ENCODE measurements at regions not wholly inside any gene's neighbourhood (a gene's known extent, or its start where the extent isn't known, plus 50 kb on each side); places are given as distances from the start of the nearest gene placed in this dataset.

DNA sequence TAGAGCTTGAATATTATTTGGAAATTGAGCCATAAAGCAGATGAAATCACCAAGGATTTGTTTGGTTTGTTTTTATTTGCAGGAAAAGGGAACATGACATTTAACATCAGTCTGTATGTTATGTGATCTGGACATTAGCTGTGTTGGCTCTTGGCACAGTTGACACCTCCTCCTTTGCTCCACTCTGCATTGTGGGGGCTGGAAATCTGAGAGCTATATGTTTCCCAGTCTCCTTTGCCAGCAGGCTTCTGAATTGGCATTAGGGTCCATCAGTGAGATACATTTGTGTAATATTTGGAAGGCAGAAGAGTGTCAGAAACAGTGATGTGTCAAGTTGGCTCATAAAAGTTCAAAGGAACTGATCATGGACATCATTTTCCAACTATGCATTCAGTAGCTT lies 322.1 kb upstream of the ATP2B1 start:
- TF ChIP-seq, protein P1, sequence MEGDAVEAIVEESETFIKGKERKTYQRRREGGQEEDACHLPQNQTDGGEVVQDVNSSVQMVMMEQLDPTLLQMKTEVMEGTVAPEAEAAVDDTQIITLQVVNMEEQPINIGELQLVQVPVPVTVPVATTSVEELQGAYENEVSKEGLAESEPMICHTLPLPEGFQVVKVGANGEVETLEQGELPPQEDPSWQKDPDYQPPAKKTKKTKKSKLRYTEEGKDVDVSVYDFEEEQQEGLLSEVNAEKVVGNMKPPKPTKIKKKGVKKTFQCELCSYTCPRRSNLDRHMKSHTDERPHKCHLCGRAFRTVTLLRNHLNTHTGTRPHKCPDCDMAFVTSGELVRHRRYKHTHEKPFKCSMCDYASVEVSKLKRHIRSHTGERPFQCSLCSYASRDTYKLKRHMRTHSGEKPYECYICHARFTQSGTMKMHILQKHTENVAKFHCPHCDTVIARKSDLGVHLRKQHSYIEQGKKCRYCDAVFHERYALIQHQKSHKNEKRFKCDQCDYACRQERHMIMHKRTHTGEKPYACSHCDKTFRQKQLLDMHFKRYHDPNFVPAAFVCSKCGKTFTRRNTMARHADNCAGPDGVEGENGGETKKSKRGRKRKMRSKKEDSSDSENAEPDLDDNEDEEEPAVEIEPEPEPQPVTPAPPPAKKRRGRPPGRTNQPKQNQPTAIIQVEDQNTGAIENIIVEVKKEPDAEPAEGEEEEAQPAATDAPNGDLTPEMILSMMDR (IDR thresholded peaks at IDR 0.05): no peak
- TF ChIP-seq POLR2A (IDR thresholded peaks at IDR 0.05): no peak

Measured in heart left ventricle (tissue), 13 donors.